HCT116 (cell line): ENCODE measurements at regions not wholly inside any gene's neighbourhood (a gene's known extent, or its start where the extent isn't known, plus 50 kb on each side); places are given as distances from the start of the nearest gene placed in this dataset.

Experiments used
- ATAC-seq: fragments of 200-7000 bp; cut with Tn5 transposase; 2 replicates; pipeline ENCODE4 v1.9.1; 2020; ENCODE audit warnings: mild to moderate bottlenecking, moderate library complexity
- BruUV-seq: library from RNA; stranded (reverse); fragments of 400-500 nt; replicated peaks from 2 replicates; lab custom pipeline; 2021; lab: Mats Ljungman, UMichigan
- CTCF ChIA-PET: fragments of 300-600 bp; sonication (Branson Sonifier 250); formaldehyde crosslinking; loops from one replicate; lab custom pipeline; 2021; ENCODE audit warnings: antibody characterized with exemption; lab: Charles Lee
- POLR2A ChIA-PET: fragments of 300-600, 350-600 bp; sonication (Branson Sonifier 250); formaldehyde crosslinking; loops from one replicate; lab custom pipeline; 2021; ENCODE audit warnings: antibody characterized with exemption; lab: Charles Lee
- RAD21 ChIA-PET, 2 experiments: fragments of 300-600 bp; sonication (Branson Sonifier 250); formaldehyde crosslinking; loops; one replicate each; lab custom pipeline; 2023; ENCODE audit warnings: low total read pairs in 2 of 2; ENCODE audit not compliant: uncharacterized antibody in 2 of 2, unreplicated experiment in 2 of 2, low non-redundant PET in 1 of 2; lab: Charles Lee
- DNase-seq: peaks from one replicate; pipeline ENCODE4 v3.0.0-alpha.2; 2010; ENCODE audit warnings: low read depth, low spot score
- H2AFZ ChIP-seq: fragments of 200-600 bp; shearing (Covaris generic), sonication (generic); 2 replicates; pipeline ENCODE4 v1.6.1; 2017; ENCODE audit warnings: low read depth, mixed run types, mixed read lengths, antibody characterized with exemption, low read length; ENCODE audit not compliant: poor library complexity, severe bottlenecking
- H3K27ac ChIP-seq: 2 replicates; pipeline ENCODE4 v1.5.1; 2012; ENCODE audit warnings: low read depth, low read length
- H3K27me3 ChIP-seq: fragments of 200-600 bp; sonication (generic); 2 replicates; pipeline ENCODE4 v1.6.1; 2016; ENCODE audit warnings: mixed run types, low read length, mixed read lengths; ENCODE audit not compliant: insufficient read depth
- H3K36me3 ChIP-seq, 2 experiments: fragments of 200-500 bp in 1 of 2; fragments of 200-600 bp in 1 of 2; sonication (Bioruptor generic) in 1 of 2; sonication (generic) in 1 of 2; 2 replicates each; pipeline versions ENCODE4 v1.5.1 to v1.6.1; 2014 to 2016; ENCODE audit warnings: low read length in 2 of 2, inconsistent platforms in 1 of 2, mixed read lengths in 1 of 2, mixed run types in 1 of 2; ENCODE audit not compliant: insufficient read depth in 2 of 2, control insufficient read depth in 1 of 2
- H3K4me1 ChIP-seq, 2 experiments: fragments of 200-600 bp in 1 of 2; sonication (generic) in 1 of 2; 2 replicates each; pipeline versions ENCODE4 v1.5.1 to v1.6.1; 2012 to 2017; ENCODE audit warnings: low read length in 2 of 2, inconsistent platforms in 1 of 2, mild to moderate bottlenecking in 1 of 2, mixed read lengths in 1 of 2, mixed run types in 1 of 2, moderate library complexity in 1 of 2; ENCODE audit not compliant: insufficient read depth in 2 of 2, control insufficient read depth in 1 of 2
- H3K4me2 ChIP-seq: fragments of 200-600 bp; sonication (generic); 2 replicates; pipeline ENCODE4 v1.6.1; 2017; ENCODE audit warnings: mixed run types, low read length, mixed read lengths
- H3K4me3 ChIP-seq, 2 experiments: fragments of 200-600 bp in 1 of 2; sonication (generic) in 1 of 2; replicated peaks in 1 of 2; 2 replicates each; pipeline ENCODE4 v1.5.1; 2011 to 2016; ENCODE audit warnings: low read length in 2 of 2, control low read depth in 1 of 2, low read depth in 1 of 2, mild to moderate bottlenecking in 1 of 2, mixed read lengths in 1 of 2, mixed run types in 1 of 2
- H3K79me2 ChIP-seq: fragments of 200-600 bp; sonication (generic); 2 replicates; pipeline ENCODE4 v1.6.1; 2017; ENCODE audit warnings: mild to moderate bottlenecking, mixed run types, low read length, moderate library complexity, mixed read lengths; ENCODE audit not compliant: insufficient read depth
- H3K9ac ChIP-seq: fragments of 200-600 bp; sonication (generic); 2 replicates; pipeline ENCODE4 v1.6.1; 2016; ENCODE audit warnings: low read length, mixed read lengths
- H3K9me2 ChIP-seq: fragments of 200-600 bp; sonication (generic), shearing (Covaris generic); 2 replicates; pipeline ENCODE4 v1.6.1; 2017; ENCODE audit warnings: mixed run types, mild to moderate bottlenecking, moderate library complexity; ENCODE audit not compliant: insufficient read depth
- H3K9me3 ChIP-seq, 2 experiments: fragments of 200-500 bp in 1 of 2; fragments of 200-600 bp in 1 of 2; sonication (Bioruptor generic) in 1 of 2; sonication (generic) in 1 of 2; 2 replicates each; pipeline ENCODE4 v1.6.1; 2014 to 2017; ENCODE audit warnings: low read length in 2 of 2, mixed read lengths in 2 of 2, inconsistent platforms in 1 of 2, low read depth in 1 of 2, mild to moderate bottlenecking in 1 of 2, mixed run types in 1 of 2, moderate library complexity in 1 of 2; ENCODE audit not compliant: control insufficient read depth in 1 of 2, insufficient read depth in 1 of 2
- H4K20me1 ChIP-seq: fragments of 200-600 bp; sonication (generic), shearing (Covaris generic); 2 replicates; pipeline ENCODE4 v1.6.1; 2017; ENCODE audit warnings: mixed run types, mild to moderate bottlenecking, moderate library complexity; ENCODE audit not compliant: insufficient read depth
- ELF1 ChIP-seq: IDR thresholded peaks from 2 replicates; pipeline ENCODE4 v1.6.1; 2012; ENCODE audit warnings: low read depth, borderline replicate concordance
- EZH2 ChIP-seq: fragments of 200-600 bp; sonication (generic); IDR thresholded peaks from 2 replicates; pipeline ENCODE4 v1.6.1; 2017; ENCODE audit warnings: antibody characterized with exemption, mixed run types
- FOSL1 ChIP-seq: IDR thresholded peaks from 2 replicates; pipeline ENCODE4 v1.6.1; 2012; ENCODE audit warnings: low read depth
- MAX ChIP-seq: IDR thresholded peaks from 2 replicates; pipeline ENCODE4 v1.6.1; 2012
- POLR2AphosphoS5 ChIP-seq: IDR thresholded peaks from 2 replicates; pipeline ENCODE4 v1.6.1; 2011; ENCODE audit warnings: mild to moderate bottlenecking, low read depth, low read length, moderate library complexity
- RAD21 ChIP-seq: IDR thresholded peaks from 2 replicates; pipeline ENCODE4 v1.6.1; 2012; ENCODE audit warnings: low read depth, mild to moderate bottlenecking
- REST ChIP-seq: IDR thresholded peaks from 2 replicates; pipeline ENCODE4 v1.6.1; 2012; ENCODE audit warnings: low read depth
- SRF ChIP-seq: IDR thresholded peaks from 2 replicates; pipeline ENCODE4 v1.6.1; 2012; ENCODE audit warnings: low read depth
- intact Hi-C: fragments of 100-400 bp; cut with micrococcal nuclease; formaldehyde crosslinking; loops from 2 replicates; pipeline ENCODE4 v1.10.0; 2022
- TF ChIP-seq, protein P1 (sequence below), 3 experiments: fragments of 200-600 bp in 1 of 3; sonication (generic) in 1 of 3; IDR thresholded peaks in 2 of 3; conservative IDR thresholded peaks in 1 of 3; 2 replicates each; pipeline ENCODE4 v1.5.1; 2012 to 2017; ENCODE audit warnings: low read depth in 2 of 3, low read length in 2 of 3, antibody characterized with exemption in 1 of 3, borderline replicate concordance in 1 of 3, control low read depth in 1 of 3, mild to moderate bottlenecking in 1 of 3, mixed read lengths in 1 of 3, mixed run types in 1 of 3, moderate library complexity in 1 of 3; ENCODE audit not compliant: insufficient read depth in 1 of 3

DNA sequence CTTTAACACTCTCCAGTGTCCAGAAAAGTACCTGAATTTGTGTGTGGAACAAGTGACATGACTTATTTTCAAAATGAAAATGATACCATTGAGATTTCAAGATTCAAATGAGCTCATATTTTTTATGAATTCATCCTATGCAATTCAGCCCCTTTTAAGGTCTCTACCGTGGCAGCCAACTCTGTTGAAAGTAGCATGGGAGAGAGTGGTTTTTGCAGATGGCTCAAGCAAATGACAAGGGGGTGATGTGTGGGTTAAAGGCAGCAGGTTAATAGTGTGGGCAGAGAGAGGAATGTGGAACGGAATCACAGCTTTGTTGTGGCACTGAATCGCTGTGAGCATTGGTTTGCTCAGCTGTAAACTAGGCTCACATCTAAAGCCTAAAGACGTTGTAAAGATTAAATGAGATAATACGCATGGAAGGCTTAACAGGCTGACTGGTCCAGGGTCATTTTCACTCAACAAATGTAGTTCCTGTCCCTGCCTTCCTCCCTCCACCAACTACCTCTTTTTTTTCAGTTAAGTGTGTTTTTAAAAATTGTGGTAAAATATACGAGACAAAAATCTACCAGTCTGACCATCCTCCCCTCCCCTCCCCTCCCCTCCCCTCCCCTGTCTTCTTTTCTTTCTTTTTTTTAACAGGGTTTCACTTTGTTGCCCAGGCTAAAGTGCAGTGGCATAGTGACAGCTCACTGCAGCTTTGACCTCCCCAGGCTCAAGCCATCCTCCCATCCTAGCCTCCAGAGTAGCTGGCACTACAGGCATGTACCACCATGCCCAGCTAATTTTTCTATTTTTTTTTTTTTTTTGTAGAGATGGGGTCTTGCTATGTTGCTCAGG, 114.7 kb upstream of the ZNF217 start:
- peak; percentile 74; the same call in 1 of the 2 replicates for ATAC-seq
- no peaks in the 10 kb centered on the region for H3K36me3 ChIP-seq
- intact Hi-C loops, result no loop called here
- no peaks in the 10 kb centered on the region for H3K27me3 ChIP-seq
- ChIA-PET RAD21 (no interaction called here), CTCF (no interaction called here), POLR2A (no interaction called here)
- no peaks in the 10 kb centered on the region for H4K20me1 ChIP-seq
- H3K4me2 ChIP-seq, result peak overlapping the region; percentile 47
- no peaks in the 10 kb centered on the region for H3K79me2 ChIP-seq
- no peak overlapping the region for H3K9ac ChIP-seq
- DNase-seq, result no peak
- H3K4me3 ChIP-seq, result no peak overlapping the region
- BruUV-seq, result no TSS peak
- TF ChIP-seq EZH2 (no peak), RAD21 (no peak)
- no peaks in the 10 kb centered on the region for H3K9me2 ChIP-seq
- no peaks in the 10 kb centered on the region for H3K9me3 ChIP-seq
- no peak overlapping the region for H3K27ac ChIP-seq
- H3K4me1 ChIP-seq, result peaks cover 0 to 14% of the 10 kb centered on the region in 2 experiments; a peak in 2 of 4 replicates
- H2AFZ ChIP-seq, result peak overlapping the region; percentile 59

- no peak for ATAC-seq
- CTCF ChIA-PET, result no interaction called here
- Histone ChIP-seq H3K36me3 (no peaks in the 10 kb centered on the region), H2AFZ (peak overlapping the region; percentile 59), H4K20me1 (no peaks in the 10 kb centered on the region), H3K4me3 (no peak overlapping the region), H3K9ac (no peak overlapping the region), H3K27me3 (no peaks in the 10 kb centered on the region), H3K27ac (no peak overlapping the region), H3K79me2 (no peaks in the 10 kb centered on the region), H3K4me1 (peaks cover 0 to 14% of the 10 kb centered on the region in 2 experiments; a peak in 2 of 4 replicates), H3K9me2 (no peaks in the 10 kb centered on the region), H3K4me2 (peak overlapping the region; percentile 47; the same call in 1 of the 2 replicates), H3K9me3 (no peaks in the 10 kb centered on the region)
- no peak for DNase-seq
- RAD21 ChIA-PET, result no interaction called here
- POLR2A ChIA-PET, result no interaction called here
- intact Hi-C loops, result no loop called here
- no TSS peak for BruUV-seq
- no peak for TF ChIP-seq FOSL1
- no peak for TF ChIP-seq SRF
- TF ChIP-seq MAX, result no peak
- TF ChIP-seq, protein P1, sequence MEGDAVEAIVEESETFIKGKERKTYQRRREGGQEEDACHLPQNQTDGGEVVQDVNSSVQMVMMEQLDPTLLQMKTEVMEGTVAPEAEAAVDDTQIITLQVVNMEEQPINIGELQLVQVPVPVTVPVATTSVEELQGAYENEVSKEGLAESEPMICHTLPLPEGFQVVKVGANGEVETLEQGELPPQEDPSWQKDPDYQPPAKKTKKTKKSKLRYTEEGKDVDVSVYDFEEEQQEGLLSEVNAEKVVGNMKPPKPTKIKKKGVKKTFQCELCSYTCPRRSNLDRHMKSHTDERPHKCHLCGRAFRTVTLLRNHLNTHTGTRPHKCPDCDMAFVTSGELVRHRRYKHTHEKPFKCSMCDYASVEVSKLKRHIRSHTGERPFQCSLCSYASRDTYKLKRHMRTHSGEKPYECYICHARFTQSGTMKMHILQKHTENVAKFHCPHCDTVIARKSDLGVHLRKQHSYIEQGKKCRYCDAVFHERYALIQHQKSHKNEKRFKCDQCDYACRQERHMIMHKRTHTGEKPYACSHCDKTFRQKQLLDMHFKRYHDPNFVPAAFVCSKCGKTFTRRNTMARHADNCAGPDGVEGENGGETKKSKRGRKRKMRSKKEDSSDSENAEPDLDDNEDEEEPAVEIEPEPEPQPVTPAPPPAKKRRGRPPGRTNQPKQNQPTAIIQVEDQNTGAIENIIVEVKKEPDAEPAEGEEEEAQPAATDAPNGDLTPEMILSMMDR (IDR thresholded peaks at IDR 0.05 in 2 of 3, conservative IDR thresholded peaks at IDR 0.05 in 1 of 3; ENCODE audit: borderline replicate concordance in 1 of 3, insufficient read depth in 1 of 3, low read depth in 2 of 3, low read length in 2 of 3), result no peak
- TF ChIP-seq REST, result no peak
- TF ChIP-seq POLR2AphosphoS5, result no peak
- no peak for TF ChIP-seq ELF1
Observed at GRCh38 chr20:53707371-53708055, 113.9 kb upstream of the ZNF217 start.
